ENCODE measurements at regions not wholly inside any gene's neighbourhood (a gene's known extent, or its start where the extent isn't known, plus 50 kb on each side); places are given as distances from the start of the nearest gene placed in this dataset.

GRCh38 chr3:178306432-178307115 lies 229.7 kb upstream of the KCNMB2 start:
- H3K27ac ChIP-seq (ENCODE audit: low read depth in 1 of 2, low read length in 2 of 2), result no peak overlapping the region
- no peaks in the 10 kb centered on the region for H3K36me3 ChIP-seq (ENCODE audit: control insufficient read depth in 4 of 4, insufficient read depth in 3 of 4, low read depth in 1 of 4, low read length in 3 of 4)
- no peak overlapping the region for H3K4me3 ChIP-seq (ENCODE audit: low read depth in 1 of 3, low read length in 3 of 3)
- DNase-seq (ENCODE audit: low spot score), result no peak
- no peak overlapping the region for H3K9ac ChIP-seq (ENCODE audit: low read depth in 1 of 2, low read length in 2 of 2)
- H3K27me3 ChIP-seq (ENCODE audit: control insufficient read depth in 4 of 4, insufficient read depth in 4 of 4, low read length in 3 of 4), result no peaks in the 10 kb centered on the region
- no peak for TF ChIP-seq ATF3 (IDR thresholded peaks at IDR 0.05)
- TF ChIP-seq FOXA1 (IDR thresholded peaks at IDR 0.05), result no peak
- TF ChIP-seq HNF4A (conservative IDR thresholded peaks at IDR 0.05), result no peak
- no peak for TF ChIP-seq TAF1 (conservative IDR thresholded peaks at IDR 0.05)
- TF ChIP-seq HNF4G (IDR thresholded peaks at IDR 0.05), result no peak
- TF ChIP-seq, protein P1, sequence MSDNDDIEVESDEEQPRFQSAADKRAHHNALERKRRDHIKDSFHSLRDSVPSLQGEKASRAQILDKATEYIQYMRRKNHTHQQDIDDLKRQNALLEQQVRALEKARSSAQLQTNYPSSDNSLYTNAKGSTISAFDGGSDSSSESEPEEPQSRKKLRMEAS (IDR thresholded peaks at IDR 0.05), result no peak
- no peak for TF ChIP-seq RAD21 (IDR thresholded peaks at IDR 0.05)
- no peak for TF ChIP-seq JUND (IDR thresholded peaks at IDR 0.05)
- no peak for TF ChIP-seq CTCF (IDR thresholded peaks at IDR 0.05; ENCODE audit: low read depth, low read length, missing input control)
- no peak for TF ChIP-seq EGR1 (IDR thresholded peaks at IDR 0.05; ENCODE audit: low read depth in 2 of 2)
- no peak for TF ChIP-seq NR2F2 (IDR thresholded peaks at IDR 0.05)
- TF ChIP-seq SP1 (IDR thresholded peaks at IDR 0.05), result no peak
- no peak for TF ChIP-seq REST (IDR thresholded peaks at IDR 0.05)
- no peak for TF ChIP-seq RXRA (IDR thresholded peaks at IDR 0.05)
- TF ChIP-seq GABPA (IDR thresholded peaks at IDR 0.05 in 1 of 2, conservative IDR thresholded peaks at IDR 0.05 in 1 of 2), result no peak
- no peak for TF ChIP-seq ZBTB33 (IDR thresholded peaks at IDR 0.05)
- no peaks in the 10 kb centered on the region for H3K9me3 ChIP-seq (ENCODE audit: control insufficient read depth in 4 of 4, low read length in 3 of 4)
- H3K4me1 ChIP-seq (ENCODE audit: control insufficient read depth in 4 of 4, insufficient read depth in 4 of 4, low read length in 3 of 4), result no peaks in the 10 kb centered on the region
- 72% methylated on average over 3 of the region's 3 CpGs for WGBS
